ENCODE measurements at regions not wholly inside any gene's neighbourhood (a gene's known extent, or its start where the extent isn't known, plus 50 kb on each side); places are given as distances from the start of the nearest gene placed in this dataset.
"Not testable (repeated sequence)": the region's sequence is repeated elsewhere in the genome, so short reads cannot be mapped to it uniquely, and the experiment has no call there.

DNA sequence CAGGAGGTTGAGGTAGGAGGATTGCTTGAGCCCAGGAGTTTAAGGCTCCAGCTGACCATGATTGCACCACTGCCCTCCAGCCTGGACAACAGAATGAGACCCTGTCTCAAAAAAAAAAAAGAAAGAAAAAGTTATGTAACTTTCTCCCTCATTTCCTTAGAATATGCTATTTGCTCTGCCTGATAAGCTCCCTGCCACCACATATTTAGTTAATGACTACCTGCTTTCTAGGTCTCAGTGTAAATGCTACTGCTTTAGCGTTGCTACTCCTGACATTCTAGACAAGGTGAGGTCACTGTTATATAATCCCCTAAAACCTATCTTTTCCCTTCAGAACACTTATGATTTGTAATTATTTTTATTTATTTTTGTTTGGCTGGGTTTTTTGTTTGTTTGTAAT is 86.3 kb upstream of the AMN1 start:
- BruUV-seq (replicated peaks), result no TSS peak
- no peaks in the 10 kb centered on the region for H3K9me3 ChIP-seq (ENCODE audit: low read length)
- no peak overlapping the region for H3K4me3 ChIP-seq (ENCODE audit: low read length)
- POLR2A ChIA-PET (ENCODE audit: unreplicated experiment), result no interaction called here
- no peak overlapping the region for H3K4me2 ChIP-seq (ENCODE audit: low read length)
- no peak overlapping the region for H3K27ac ChIP-seq (ENCODE audit: low read length)
- H3F3A ChIP-seq (ENCODE audit: low read length, unreplicated experiment), result no peaks in the 10 kb centered on the region
- no peaks in the 10 kb centered on the region for H3K9me2 ChIP-seq (replicated peaks; ENCODE audit: low read length)
- no peak for ATAC-seq
- DNase-seq, result no peak
- H3K79me2 ChIP-seq (ENCODE audit: low read length), result no peaks in the 10 kb centered on the region
- H3K27me3 ChIP-seq (ENCODE audit: low read length), result no peaks in the 10 kb centered on the region
- no peak for TF ChIP-seq EZH2 (IDR thresholded peaks at IDR 0.05; ENCODE audit: low read length, unreplicated experiment)
- no peak for TF ChIP-seq EZH2phosphoT487 (IDR thresholded peaks at IDR 0.05; ENCODE audit: borderline replicate concordance, low read length)
- TF ChIP-seq, protein P1, sequence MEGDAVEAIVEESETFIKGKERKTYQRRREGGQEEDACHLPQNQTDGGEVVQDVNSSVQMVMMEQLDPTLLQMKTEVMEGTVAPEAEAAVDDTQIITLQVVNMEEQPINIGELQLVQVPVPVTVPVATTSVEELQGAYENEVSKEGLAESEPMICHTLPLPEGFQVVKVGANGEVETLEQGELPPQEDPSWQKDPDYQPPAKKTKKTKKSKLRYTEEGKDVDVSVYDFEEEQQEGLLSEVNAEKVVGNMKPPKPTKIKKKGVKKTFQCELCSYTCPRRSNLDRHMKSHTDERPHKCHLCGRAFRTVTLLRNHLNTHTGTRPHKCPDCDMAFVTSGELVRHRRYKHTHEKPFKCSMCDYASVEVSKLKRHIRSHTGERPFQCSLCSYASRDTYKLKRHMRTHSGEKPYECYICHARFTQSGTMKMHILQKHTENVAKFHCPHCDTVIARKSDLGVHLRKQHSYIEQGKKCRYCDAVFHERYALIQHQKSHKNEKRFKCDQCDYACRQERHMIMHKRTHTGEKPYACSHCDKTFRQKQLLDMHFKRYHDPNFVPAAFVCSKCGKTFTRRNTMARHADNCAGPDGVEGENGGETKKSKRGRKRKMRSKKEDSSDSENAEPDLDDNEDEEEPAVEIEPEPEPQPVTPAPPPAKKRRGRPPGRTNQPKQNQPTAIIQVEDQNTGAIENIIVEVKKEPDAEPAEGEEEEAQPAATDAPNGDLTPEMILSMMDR (conservative IDR thresholded peaks at IDR 0.05; ENCODE audit: low read depth, low read length), result no peak
- H3K4me1 ChIP-seq (ENCODE audit: insufficient read depth, low read length), result no peaks in the 10 kb centered on the region
- no peaks in the 10 kb centered on the region for H3K36me3 ChIP-seq (ENCODE audit: low read depth, low read length)
- intact Hi-C loops (cut with micrococcal nuclease), result no loop called here
- no peak overlapping the region for H2AFZ ChIP-seq (ENCODE audit: low read length)
- H3K9ac ChIP-seq (ENCODE audit: low read length), result no peak overlapping the region
- CTCF ChIA-PET, result no interaction called here
- no peaks in the 10 kb centered on the region for H4K20me1 ChIP-seq (ENCODE audit: low read length)

DNA sequence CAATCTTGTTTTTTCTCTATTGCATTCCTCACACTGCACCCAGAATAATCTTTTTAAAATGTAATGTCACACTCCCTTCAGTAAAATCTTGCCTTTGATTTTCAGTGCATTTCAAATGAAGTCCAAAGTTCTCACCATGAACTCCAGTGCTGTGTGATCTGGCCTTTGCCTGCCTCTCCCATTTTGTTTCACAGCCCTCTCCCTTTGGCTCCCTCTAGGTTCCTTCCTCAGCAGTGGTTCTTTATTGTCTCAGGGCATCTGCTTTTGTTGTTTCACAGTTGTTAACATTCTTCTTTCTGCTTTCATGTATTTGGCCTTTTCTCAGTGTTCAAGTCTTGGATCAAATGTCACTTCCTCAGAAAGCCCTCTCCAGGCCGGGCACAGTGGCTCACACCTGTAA is 84.5 kb upstream of the AMN1 start:
- Histone ChIP-seq H4K20me1 (ENCODE audit: low read length) (no peaks in the 10 kb centered on the region), H3K9me2 (replicated peaks; ENCODE audit: low read length) (no peaks in the 10 kb centered on the region), H3K27me3 (ENCODE audit: low read length) (no peaks in the 10 kb centered on the region), H3K4me1 (ENCODE audit: insufficient read depth, low read length) (no peaks in the 10 kb centered on the region), H3K4me3 (ENCODE audit: low read length) (no peak overlapping the region), H3K9ac (ENCODE audit: low read length) (no peak overlapping the region), H3F3A (ENCODE audit: low read length, unreplicated experiment) (no peaks in the 10 kb centered on the region), H3K79me2 (ENCODE audit: low read length) (no peaks in the 10 kb centered on the region), H2AFZ (ENCODE audit: low read length) (no peak overlapping the region), H3K36me3 (ENCODE audit: low read depth, low read length) (no peaks in the 10 kb centered on the region), H3K9me3 (ENCODE audit: low read length) (no peaks in the 10 kb centered on the region), H3K4me2 (ENCODE audit: low read length) (no peak overlapping the region), H3K27ac (ENCODE audit: low read length) (no peak overlapping the region)
- ATAC-seq, result no peak
- CTCF ChIA-PET, result interaction anchor here (0.6 kb wide), 1 partner anchor 137 kb away, joined by 4 read pairs; no protein-coding TSS in a partner anchor
- no TSS peak for BruUV-seq (replicated peaks)
- POLR2A ChIA-PET (ENCODE audit: unreplicated experiment), result no interaction called here
- TF ChIP-seq, protein P1 (conservative IDR thresholded peaks at IDR 0.05; ENCODE audit: low read depth, low read length), result no peak
- no peak for TF ChIP-seq EZH2 (IDR thresholded peaks at IDR 0.05; ENCODE audit: low read length, unreplicated experiment)
- no peak for TF ChIP-seq EZH2phosphoT487 (IDR thresholded peaks at IDR 0.05; ENCODE audit: borderline replicate concordance, low read length)
- DNase-seq, result no peak
- intact Hi-C loops (cut with micrococcal nuclease), result no loop called here

DNA sequence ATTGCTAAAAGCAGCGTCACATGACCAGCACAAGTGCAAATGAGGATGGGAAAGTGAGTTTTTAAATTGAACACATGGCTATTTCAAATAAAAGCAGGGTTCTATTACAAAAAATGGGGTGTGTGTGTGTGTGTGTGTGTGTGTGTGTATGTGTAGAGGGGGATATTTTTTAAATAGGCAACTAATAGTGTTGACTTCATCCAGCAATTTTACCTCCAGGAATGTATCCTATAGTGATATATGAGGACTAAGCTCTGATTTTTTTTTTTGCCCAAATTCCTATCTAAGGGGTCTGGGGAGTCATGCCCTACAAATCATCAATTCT is 78.9 kb upstream of the AMN1 start:
- no TSS peak for BruUV-seq (replicated peaks)
- Histone ChIP-seq H3K9me2 (replicated peaks; ENCODE audit: low read length) (no peaks in the 10 kb centered on the region), H3K4me3 (ENCODE audit: low read length) (no peak overlapping the region), H3K36me3 (ENCODE audit: low read depth, low read length) (no peaks in the 10 kb centered on the region), H3K9ac (ENCODE audit: low read length) (no peak overlapping the region), H3K27me3 (ENCODE audit: low read length) (no peaks in the 10 kb centered on the region), H4K20me1 (ENCODE audit: low read length) (no peaks in the 10 kb centered on the region), H3K4me1 (ENCODE audit: insufficient read depth, low read length) (no peaks in the 10 kb centered on the region), H2AFZ (ENCODE audit: low read length) (no peak overlapping the region), H3F3A (ENCODE audit: low read length, unreplicated experiment) (no peaks in the 10 kb centered on the region), H3K4me2 (ENCODE audit: low read length) (no peak overlapping the region), H3K9me3 (ENCODE audit: low read length) (no peaks in the 10 kb centered on the region), H3K27ac (ENCODE audit: low read length) (no peak overlapping the region), H3K79me2 (ENCODE audit: low read length) (no peaks in the 10 kb centered on the region)
- DNase-seq (no peak), ATAC-seq (no peak)
- ChIA-PET CTCF (no interaction called here), POLR2A (ENCODE audit: unreplicated experiment) (no interaction called here)
- intact Hi-C loops (cut with micrococcal nuclease), result no loop called here
- TF ChIP-seq EZH2phosphoT487 (IDR thresholded peaks at IDR 0.05; ENCODE audit: borderline replicate concordance, low read length), result no peak
- no peak for TF ChIP-seq EZH2 (IDR thresholded peaks at IDR 0.05; ENCODE audit: low read length, unreplicated experiment)
- TF ChIP-seq, protein P1 (conservative IDR thresholded peaks at IDR 0.05; ENCODE audit: low read depth, low read length), result no peak

DNA sequence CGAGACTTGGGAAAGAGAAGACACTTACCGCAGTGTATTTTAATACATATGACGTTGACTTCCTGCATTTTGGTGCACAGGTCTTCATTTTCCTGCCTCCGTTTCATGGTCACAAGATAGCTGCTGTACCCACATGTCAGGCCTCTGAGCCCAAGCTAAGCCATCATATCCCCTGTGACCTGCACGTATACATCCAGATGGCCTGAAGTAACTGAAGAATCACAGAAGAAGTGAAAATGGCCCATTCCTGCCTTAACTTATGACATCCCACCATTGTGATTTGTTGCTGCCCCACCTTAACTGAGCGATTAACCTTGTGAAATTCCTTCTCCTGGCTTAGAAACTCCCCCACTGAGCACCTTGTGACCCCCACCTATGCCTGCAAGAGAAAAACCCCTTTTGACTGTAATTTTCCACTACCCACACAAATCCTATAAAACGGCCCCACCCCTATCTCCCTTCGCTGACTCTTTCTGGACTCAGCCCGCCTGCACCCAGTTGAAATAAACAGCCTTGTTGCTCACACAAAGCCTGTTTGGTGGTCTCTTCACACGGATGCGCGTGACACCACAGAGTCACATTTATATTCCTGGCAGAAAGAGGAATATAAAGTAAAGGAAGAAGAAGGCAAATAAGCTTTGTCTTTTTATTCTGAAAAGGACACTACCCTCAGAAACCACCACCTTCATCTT is 78.4 kb upstream of the AMN1 start:
- H3K36me3 ChIP-seq (ENCODE audit: low read depth, low read length); POLR2A ChIA-PET (ENCODE audit: unreplicated experiment); H3K9me2 ChIP-seq (replicated peaks; ENCODE audit: low read length); BruUV-seq (replicated peaks); CTCF ChIA-PET; H3K27ac ChIP-seq (ENCODE audit: low read length); H3K9ac ChIP-seq (ENCODE audit: low read length); intact Hi-C loops (cut with micrococcal nuclease); H3F3A ChIP-seq (ENCODE audit: low read length, unreplicated experiment); H3K4me2 ChIP-seq (ENCODE audit: low read length); H3K79me2 ChIP-seq (ENCODE audit: low read length); H3K4me3 ChIP-seq (ENCODE audit: low read length); ATAC-seq; DNase-seq; H2AFZ ChIP-seq (ENCODE audit: low read length); H3K27me3 ChIP-seq (ENCODE audit: low read length); H3K9me3 ChIP-seq (ENCODE audit: low read length); H3K4me1 ChIP-seq (ENCODE audit: insufficient read depth, low read length); H4K20me1 ChIP-seq (ENCODE audit: low read length): not testable (repeated sequence)

Measured in PC-3 (cell line).